HG03575 (cell line): ENCODE measurements at regions not wholly inside any gene's neighbourhood (a gene's known extent, or its start where the extent isn't known, plus 50 kb on each side); places are given as distances from the start of the nearest gene placed in this dataset.

Experiments
- ATAC-seq: cut with Tn5 transposase; IDR thresholded peaks from one replicate; pipeline ENCODE4 v1.9.1; 2021; ENCODE audit not compliant: unreplicated experiment, insufficient number of reproducible peaks, low FRiP score; ENCODE audit errors: extremely low read depth

GRCh38 chr4:121535351-121535750 is 154.5 kb upstream of the QRFPR start:
- ATAC-seq: no peak

GRCh38 chr4:121534187-121534586 is 153.4 kb upstream of the QRFPR start:
- no peak for ATAC-seq

- ATAC-seq: no peak
These were observed 145.7 kb upstream of the QRFPR start for GRCh38 chr4:121526509-121526908.

- no peak for ATAC-seq
These were observed 138.5 kb upstream of the QRFPR start for GRCh38 chr4:121519236-121519838.

- ATAC-seq: no peak
These were observed 136.4 kb upstream of the QRFPR start for GRCh38 chr4:121517241-121517640.

GRCh38 chr4:121514443-121514842 is 133.6 kb upstream of the QRFPR start:
- no peak for ATAC-seq

GRCh38 chr4:121510341-121510874 is 129.6 kb upstream of the QRFPR start:
- ATAC-seq: peak; percentile 62

GRCh38 chr4:121485190-121485804 is 104.5 kb upstream of the QRFPR start:
- no peak for ATAC-seq

GRCh38 chr4:121484633-121485032 is 103.8 kb upstream of the QRFPR start:
- peak; percentile 70 for ATAC-seq

- no peak for ATAC-seq
These were observed 99.0 kb upstream of the QRFPR start for GRCh38 chr4:121479808-121480207.

GRCh38 chr4:121477480-121477879 is 96.7 kb upstream of the QRFPR start:
- no peak for ATAC-seq

GRCh38 chr4:121477079-121477478 is 96.3 kb upstream of the QRFPR start:
- no peak for ATAC-seq

GRCh38 chr4:121472937-121473721 is 92.3 kb upstream of the QRFPR start:
- peak; percentile 70 for ATAC-seq

- no peak for ATAC-seq
These were observed 84.0 kb upstream of the QRFPR start for GRCh38 chr4:121464854-121465253.

- peak; percentile 80 for ATAC-seq
These were observed 81.9 kb upstream of the QRFPR start for GRCh38 chr4:121462660-121463261.

GRCh38 chr4:121459026-121459425 is 78.2 kb upstream of the QRFPR start:
- ATAC-seq: no peak

GRCh38 chr4:121457278-121457875 is 76.6 kb upstream of the QRFPR start:
- no peak for ATAC-seq

- no peak for ATAC-seq
These were observed 74.5 kb upstream of the QRFPR start for GRCh38 chr4:121455285-121455684.

GRCh38 chr4:121454251-121454979 is 73.6 kb upstream of the QRFPR start:
- no peak for ATAC-seq
